ENCODE measurements at regions not wholly inside any gene's neighbourhood (a gene's known extent, or its start where the extent isn't known, plus 50 kb on each side); places are given as distances from the start of the nearest gene placed in this dataset.

- H3K27me3 ChIP-seq (ENCODE audit: low read length): no peaks in the 10 kb centered on the region
- no peaks in the 10 kb centered on the region for H4K20me1 ChIP-seq (ENCODE audit: low read length)
- H2AFZ ChIP-seq (ENCODE audit: low read length): no peak overlapping the region
- H3K4me2 ChIP-seq (ENCODE audit: low read length): no peak overlapping the region
- DNase-seq (no peak), ATAC-seq (no peak)
- no peak overlapping the region for H3K4me3 ChIP-seq (ENCODE audit: low read length)
- H3K9ac ChIP-seq (ENCODE audit: low read length): no peak overlapping the region
- no peaks in the 10 kb centered on the region for H3K4me1 ChIP-seq (ENCODE audit: insufficient read depth, low read length)
- no peak overlapping the region for H3K27ac ChIP-seq (ENCODE audit: low read length)
- BruUV-seq (replicated peaks): no TSS peak
- no peaks in the 10 kb centered on the region for H3F3A ChIP-seq (ENCODE audit: low read length, unreplicated experiment)
- intact Hi-C loops (cut with micrococcal nuclease): no loop called here
- H3K79me2 ChIP-seq (ENCODE audit: low read length): no peaks in the 10 kb centered on the region
- POLR2A ChIA-PET (ENCODE audit: unreplicated experiment): no interaction called here
- no peaks in the 10 kb centered on the region for H3K9me3 ChIP-seq (ENCODE audit: low read length)
- H3K9me2 ChIP-seq (replicated peaks; ENCODE audit: low read length): no peaks in the 10 kb centered on the region
- TF ChIP-seq EZH2 (IDR thresholded peaks at IDR 0.05; ENCODE audit: low read length, unreplicated experiment) (no peak), EZH2phosphoT487 (IDR thresholded peaks at IDR 0.05; ENCODE audit: borderline replicate concordance, low read length) (no peak)
- TF ChIP-seq, protein P1, sequence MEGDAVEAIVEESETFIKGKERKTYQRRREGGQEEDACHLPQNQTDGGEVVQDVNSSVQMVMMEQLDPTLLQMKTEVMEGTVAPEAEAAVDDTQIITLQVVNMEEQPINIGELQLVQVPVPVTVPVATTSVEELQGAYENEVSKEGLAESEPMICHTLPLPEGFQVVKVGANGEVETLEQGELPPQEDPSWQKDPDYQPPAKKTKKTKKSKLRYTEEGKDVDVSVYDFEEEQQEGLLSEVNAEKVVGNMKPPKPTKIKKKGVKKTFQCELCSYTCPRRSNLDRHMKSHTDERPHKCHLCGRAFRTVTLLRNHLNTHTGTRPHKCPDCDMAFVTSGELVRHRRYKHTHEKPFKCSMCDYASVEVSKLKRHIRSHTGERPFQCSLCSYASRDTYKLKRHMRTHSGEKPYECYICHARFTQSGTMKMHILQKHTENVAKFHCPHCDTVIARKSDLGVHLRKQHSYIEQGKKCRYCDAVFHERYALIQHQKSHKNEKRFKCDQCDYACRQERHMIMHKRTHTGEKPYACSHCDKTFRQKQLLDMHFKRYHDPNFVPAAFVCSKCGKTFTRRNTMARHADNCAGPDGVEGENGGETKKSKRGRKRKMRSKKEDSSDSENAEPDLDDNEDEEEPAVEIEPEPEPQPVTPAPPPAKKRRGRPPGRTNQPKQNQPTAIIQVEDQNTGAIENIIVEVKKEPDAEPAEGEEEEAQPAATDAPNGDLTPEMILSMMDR (conservative IDR thresholded peaks at IDR 0.05; ENCODE audit: low read depth, low read length): no peak
- H3K36me3 ChIP-seq (ENCODE audit: low read depth, low read length): no peaks in the 10 kb centered on the region
- CTCF ChIA-PET: no interaction called here
Measured at GRCh38 chr2:6618201-6618600, 247.5 kb downstream of the CMPK2 start.

DNA sequence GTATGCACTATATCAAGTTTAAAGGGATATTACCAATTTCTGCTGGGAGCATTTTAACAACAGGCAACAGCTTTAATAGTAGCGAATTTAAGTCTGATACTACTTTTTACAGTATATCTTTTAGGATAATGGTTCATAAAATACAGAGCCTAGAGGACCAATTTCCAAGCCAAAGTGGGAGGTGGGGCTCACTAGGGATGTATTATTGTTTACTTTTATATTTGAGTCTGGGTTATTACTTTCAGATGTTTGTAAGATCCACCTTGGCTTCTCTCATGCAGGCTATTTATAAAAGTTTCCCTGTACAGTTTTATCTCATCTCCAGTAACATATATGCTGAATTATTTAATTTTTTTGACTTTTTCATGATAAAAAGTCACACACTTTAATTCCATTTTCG lies 242.0 kb downstream of the CMPK2 start:
- Histone ChIP-seq H3K4me1 (ENCODE audit: insufficient read depth, low read length) (no peaks in the 10 kb centered on the region), H4K20me1 (ENCODE audit: low read length) (no peaks in the 10 kb centered on the region), H3F3A (ENCODE audit: low read length, unreplicated experiment) (no peaks in the 10 kb centered on the region), H3K27me3 (ENCODE audit: low read length) (peaks cover 24% of the 10 kb centered on the region), H3K36me3 (ENCODE audit: low read depth, low read length) (no peaks in the 10 kb centered on the region), H3K9ac (ENCODE audit: low read length) (no peak overlapping the region), H3K9me2 (replicated peaks; ENCODE audit: low read length) (no peaks in the 10 kb centered on the region), H3K79me2 (ENCODE audit: low read length) (no peaks in the 10 kb centered on the region), H3K27ac (ENCODE audit: low read length) (no peak overlapping the region), H3K4me2 (ENCODE audit: low read length) (no peak overlapping the region), H3K9me3 (ENCODE audit: low read length) (no peaks in the 10 kb centered on the region; the same call in 1 of the 2 replicates), H3K4me3 (ENCODE audit: low read length) (no peak overlapping the region), H2AFZ (ENCODE audit: low read length) (no peak overlapping the region)
- ATAC-seq (no peak), DNase-seq (no peak)
- CTCF ChIA-PET: no interaction called here
- BruUV-seq (replicated peaks): no TSS peak
- POLR2A ChIA-PET (ENCODE audit: unreplicated experiment): no interaction called here
- TF ChIP-seq EZH2phosphoT487 (IDR thresholded peaks at IDR 0.05; ENCODE audit: borderline replicate concordance, low read length): no peak
- TF ChIP-seq, protein P1 (conservative IDR thresholded peaks at IDR 0.05; ENCODE audit: low read depth, low read length): no peak
- TF ChIP-seq EZH2 (IDR thresholded peaks at IDR 0.05; ENCODE audit: low read length, unreplicated experiment): no peak
- intact Hi-C loops (cut with micrococcal nuclease): no loop called here

- ChIA-PET POLR2A (ENCODE audit: unreplicated experiment) (no interaction called here), CTCF (no interaction called here)
- peak; percentile 2 for DNase-seq
- intact Hi-C loops (cut with micrococcal nuclease): no loop called here
- H3K9me3 ChIP-seq (ENCODE audit: low read length): no peaks in the 10 kb centered on the region; the same call in 1 of the 2 replicates
- TF ChIP-seq, protein P1 (conservative IDR thresholded peaks at IDR 0.05; ENCODE audit: low read depth, low read length): no peak
- TF ChIP-seq EZH2 (IDR thresholded peaks at IDR 0.05; ENCODE audit: low read length, unreplicated experiment) (no peak), EZH2phosphoT487 (IDR thresholded peaks at IDR 0.05; ENCODE audit: borderline replicate concordance, low read length) (no peak)
- no peak overlapping the region for H2AFZ ChIP-seq (ENCODE audit: low read length)
- H3K4me1 ChIP-seq (ENCODE audit: insufficient read depth, low read length): no peaks in the 10 kb centered on the region
- ATAC-seq: no peak
- H3K27me3 ChIP-seq (ENCODE audit: low read length): peaks cover 24% of the 10 kb centered on the region
- H3K79me2 ChIP-seq (ENCODE audit: low read length): no peaks in the 10 kb centered on the region
- no peak overlapping the region for H3K4me3 ChIP-seq (ENCODE audit: low read length)
- H3F3A ChIP-seq (ENCODE audit: low read length, unreplicated experiment): no peaks in the 10 kb centered on the region
- H3K36me3 ChIP-seq (ENCODE audit: low read depth, low read length): no peaks in the 10 kb centered on the region
- H3K27ac ChIP-seq (ENCODE audit: low read length): no peak overlapping the region
- no peaks in the 10 kb centered on the region for H4K20me1 ChIP-seq (ENCODE audit: low read length)
- no peak overlapping the region for H3K4me2 ChIP-seq (ENCODE audit: low read length)
- H3K9me2 ChIP-seq (replicated peaks; ENCODE audit: low read length): no peaks in the 10 kb centered on the region
- BruUV-seq (replicated peaks): no TSS peak
- H3K9ac ChIP-seq (ENCODE audit: low read length): no peak overlapping the region
Measured at GRCh38 chr2:6626401-6627012, 239.2 kb downstream of the CMPK2 start.
